DOHH2 (cell line): ENCODE measurements at regions not wholly inside any gene's neighbourhood (a gene's known extent, or its start where the extent isn't known, plus 50 kb on each side); places are given as distances from the start of the nearest gene placed in this dataset.

Experiments used
- CTCF ChIP-seq: fragments of 200-600 bp; sonication (generic); IDR thresholded peaks from one replicate; pipeline ENCODE4 v1.5.1; 2014; ENCODE audit warnings: antibody characterized with exemption, mild to moderate bottlenecking, low read depth, low read length; ENCODE audit not compliant: poor library complexity, severe bottlenecking
- EZH2phosphoT487 ChIP-seq: fragments of 200-600 bp; sonication (generic); IDR thresholded peaks from 2 replicates; pipeline ENCODE4 v1.6.1; 2017; ENCODE audit warnings: borderline replicate concordance, mild to moderate bottlenecking, antibody characterized with exemption, low read length, moderate library complexity, mixed read lengths

- TF ChIP-seq CTCF (no peak), EZH2phosphoT487 (no peak)
These were observed 133.7 kb upstream of the PPP1R26 start for GRCh38 chr9:135345775-135346433.
